MCF 10A (cell line): ENCODE measurements at regions not wholly inside any gene's neighbourhood (a gene's known extent, or its start where the extent isn't known, plus 50 kb on each side); places are given as distances from the start of the nearest gene placed in this dataset.

Experiments
- BruUV-seq: library from RNA; stranded (reverse); fragments of 400-500 nt; replicated peaks from 2 replicates; lab custom pipeline; 2021; lab: Mats Ljungman, UMichigan
- CTCF ChIA-PET: fragments of 300-600 bp; sonication (Branson Sonifier 250); formaldehyde crosslinking; extraction: SDS; loops from one replicate; lab custom pipeline; 2021; ENCODE audit warnings: antibody characterized with exemption, inconsistent platforms; lab: Yijun Ruan, JAX
- POLR2A ChIA-PET: fragments of 300-600, 350-650 bp; sonication (Branson Sonifier 250); formaldehyde crosslinking; extraction: SDS; loops from one replicate; lab custom pipeline; 2020; ENCODE audit warnings: antibody characterized with exemption, inconsistent platforms; lab: Yijun Ruan, JAX
- DNase-seq: peaks from one replicate; pipeline ENCODE4 v3.0.0-alpha.2; 2018; ENCODE audit not compliant: unreplicated experiment
- H3K27ac Mint-ChIP-seq: one replicate; pipeline ENCODE4 v1.8.0; 2022; ENCODE audit warnings: mild to moderate bottlenecking, low read depth, mixed read lengths; ENCODE audit not compliant: unreplicated experiment
- H3K27me3 Mint-ChIP-seq: one replicate; pipeline ENCODE4 v1.8.0; 2022; ENCODE audit warnings: mixed read lengths; ENCODE audit not compliant: insufficient read depth, unreplicated experiment
- H3K36me3 Mint-ChIP-seq: one replicate; pipeline ENCODE4 v1.8.0; 2022; ENCODE audit warnings: mild to moderate bottlenecking, moderate library complexity, mixed read lengths; ENCODE audit not compliant: insufficient read depth, unreplicated experiment
- H3K4me1 Mint-ChIP-seq: one replicate; pipeline ENCODE4 v1.8.0; 2022; ENCODE audit warnings: mixed read lengths; ENCODE audit not compliant: insufficient read depth, unreplicated experiment
- H3K4me3 Mint-ChIP-seq: one replicate; pipeline ENCODE4 v1.8.0; 2022; ENCODE audit warnings: mild to moderate bottlenecking, moderate library complexity, mixed read lengths; ENCODE audit not compliant: unreplicated experiment
- H3K9me3 Mint-ChIP-seq: one replicate; pipeline ENCODE4 v1.8.0; 2022; ENCODE audit warnings: mixed read lengths; ENCODE audit not compliant: unreplicated experiment
- intact Hi-C: fragments of 100-400 bp; cut with micrococcal nuclease; formaldehyde crosslinking; loops from 2 replicates; pipeline ENCODE4 v1.14.1; 2022
- TF ChIP-seq, protein P1 (sequence below): fragments of 200-600 bp; IDR thresholded peaks from one replicate; pipeline ENCODE4 v1.8.0; 2022; ENCODE audit warnings: antibody characterized with exemption, mild to moderate bottlenecking; ENCODE audit not compliant: unreplicated experiment

DNA sequence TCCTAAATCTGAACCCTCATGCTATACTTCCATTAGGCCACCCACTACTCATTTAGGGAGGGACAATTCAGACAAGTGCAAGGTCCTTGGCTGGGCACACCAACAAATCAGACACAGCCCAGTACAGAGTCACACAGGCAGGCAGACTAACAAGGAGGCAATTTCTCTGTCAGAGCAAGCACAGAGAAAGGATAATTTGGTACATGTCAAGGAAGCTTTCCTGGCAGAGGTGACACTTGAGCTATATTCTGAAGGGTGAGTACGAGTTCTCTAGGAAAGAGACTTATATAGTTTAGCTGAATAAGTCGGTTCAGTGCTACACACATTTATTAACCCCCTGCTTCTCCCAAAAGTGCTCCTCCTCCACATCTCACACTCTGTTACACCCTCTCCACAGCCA, 455.9 kb downstream of the OMA1 start:
- Mint-ChIP-seq H3K36me3 (no peaks in the 10 kb centered on the region), H3K4me3 (no peak overlapping the region), H3K27me3 (peaks cover 10% of the 10 kb centered on the region), H3K4me1 (no peaks in the 10 kb centered on the region), H3K9me3 (peaks cover 7% of the 10 kb centered on the region), H3K27ac (no peak overlapping the region)
- BruUV-seq: no TSS peak
- TF ChIP-seq, protein P1, sequence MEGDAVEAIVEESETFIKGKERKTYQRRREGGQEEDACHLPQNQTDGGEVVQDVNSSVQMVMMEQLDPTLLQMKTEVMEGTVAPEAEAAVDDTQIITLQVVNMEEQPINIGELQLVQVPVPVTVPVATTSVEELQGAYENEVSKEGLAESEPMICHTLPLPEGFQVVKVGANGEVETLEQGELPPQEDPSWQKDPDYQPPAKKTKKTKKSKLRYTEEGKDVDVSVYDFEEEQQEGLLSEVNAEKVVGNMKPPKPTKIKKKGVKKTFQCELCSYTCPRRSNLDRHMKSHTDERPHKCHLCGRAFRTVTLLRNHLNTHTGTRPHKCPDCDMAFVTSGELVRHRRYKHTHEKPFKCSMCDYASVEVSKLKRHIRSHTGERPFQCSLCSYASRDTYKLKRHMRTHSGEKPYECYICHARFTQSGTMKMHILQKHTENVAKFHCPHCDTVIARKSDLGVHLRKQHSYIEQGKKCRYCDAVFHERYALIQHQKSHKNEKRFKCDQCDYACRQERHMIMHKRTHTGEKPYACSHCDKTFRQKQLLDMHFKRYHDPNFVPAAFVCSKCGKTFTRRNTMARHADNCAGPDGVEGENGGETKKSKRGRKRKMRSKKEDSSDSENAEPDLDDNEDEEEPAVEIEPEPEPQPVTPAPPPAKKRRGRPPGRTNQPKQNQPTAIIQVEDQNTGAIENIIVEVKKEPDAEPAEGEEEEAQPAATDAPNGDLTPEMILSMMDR: no peak
- POLR2A ChIA-PET: no interaction called here
- CTCF ChIA-PET: no interaction called here
- DNase-seq: no peak
- intact Hi-C loops: no loop called here

DNA sequence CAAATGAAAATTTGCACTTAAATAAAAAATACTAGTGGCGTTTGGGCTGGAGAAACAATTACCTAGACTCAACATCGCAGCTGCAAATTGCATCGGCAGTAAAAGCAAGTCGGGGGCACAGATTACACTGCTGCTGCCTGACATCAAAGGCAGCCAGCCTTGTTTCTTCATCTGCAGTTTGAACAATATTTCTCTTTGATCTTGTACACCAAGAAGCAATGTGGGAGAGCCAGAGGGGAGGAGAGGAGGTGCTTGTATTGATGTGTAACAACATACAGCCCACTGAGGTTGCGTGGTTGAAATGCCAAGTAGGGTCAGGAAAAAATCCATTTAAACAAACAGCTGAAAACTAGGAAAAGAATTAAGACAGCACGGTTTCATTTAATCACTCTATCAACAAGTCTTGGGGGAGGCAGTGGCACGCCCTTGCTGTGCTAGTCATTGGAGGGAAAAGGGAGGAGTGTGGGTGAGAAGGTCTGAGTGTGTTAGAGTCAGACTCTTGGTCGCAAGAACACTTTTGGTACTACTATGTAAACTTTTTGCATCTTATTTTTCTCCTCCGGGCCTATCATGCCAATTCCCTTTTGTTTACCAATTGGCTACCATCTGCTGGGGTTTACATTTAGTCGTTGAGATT, 456.5 kb downstream of the OMA1 start:
- TF ChIP-seq, protein P1: no peak
- POLR2A ChIA-PET: no interaction called here

DNA sequence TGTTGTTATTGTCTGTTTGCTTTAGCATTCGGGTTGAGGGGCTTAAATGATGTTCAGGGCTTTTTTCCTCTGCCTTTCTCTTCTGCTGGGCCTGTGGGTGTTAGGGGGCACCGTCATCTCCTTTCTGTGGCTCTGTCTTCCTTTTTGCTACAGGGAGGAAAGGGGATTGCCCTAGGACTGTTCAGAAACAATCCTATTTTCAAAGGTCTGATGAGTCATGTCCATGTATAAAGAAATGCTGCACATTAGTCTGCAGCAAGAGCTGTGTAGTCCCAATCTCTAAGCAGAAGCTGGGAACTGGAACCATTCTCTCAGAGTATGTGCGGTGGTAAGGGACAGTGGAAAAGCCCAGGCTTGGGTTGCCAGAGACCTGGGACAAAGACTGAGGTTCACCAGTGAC, 462.3 kb downstream of the OMA1 start:
- Mint-ChIP-seq H3K4me3 (no peak overlapping the region), H3K27me3 (peaks cover 37% of the 10 kb centered on the region), H3K4me1 (no peaks in the 10 kb centered on the region), H3K9me3 (peaks cover 7% of the 10 kb centered on the region), H3K27ac (no peak overlapping the region), H3K36me3 (no peaks in the 10 kb centered on the region)
- ChIA-PET POLR2A (no interaction called here), CTCF (no interaction called here)
- TF ChIP-seq, protein P1: no peak
- intact Hi-C loops: no loop called here
- BruUV-seq: no TSS peak
- no peak for DNase-seq

More for the DNA sequence above, 456.5 kb downstream of the OMA1 start:
- H3K36me3 Mint-ChIP-seq: no peaks in the 10 kb centered on the region
- H3K4me3 Mint-ChIP-seq: no peak overlapping the region
- peaks cover 7% of the 10 kb centered on the region for H3K9me3 Mint-ChIP-seq
- CTCF ChIA-PET: no interaction called here
- H3K27ac Mint-ChIP-seq: no peak overlapping the region
- BruUV-seq: no TSS peak
- no peak for DNase-seq
- H3K27me3 Mint-ChIP-seq: peaks cover 10% of the 10 kb centered on the region
- intact Hi-C loops: no loop called here
- no peaks in the 10 kb centered on the region for H3K4me1 Mint-ChIP-seq

DNA sequence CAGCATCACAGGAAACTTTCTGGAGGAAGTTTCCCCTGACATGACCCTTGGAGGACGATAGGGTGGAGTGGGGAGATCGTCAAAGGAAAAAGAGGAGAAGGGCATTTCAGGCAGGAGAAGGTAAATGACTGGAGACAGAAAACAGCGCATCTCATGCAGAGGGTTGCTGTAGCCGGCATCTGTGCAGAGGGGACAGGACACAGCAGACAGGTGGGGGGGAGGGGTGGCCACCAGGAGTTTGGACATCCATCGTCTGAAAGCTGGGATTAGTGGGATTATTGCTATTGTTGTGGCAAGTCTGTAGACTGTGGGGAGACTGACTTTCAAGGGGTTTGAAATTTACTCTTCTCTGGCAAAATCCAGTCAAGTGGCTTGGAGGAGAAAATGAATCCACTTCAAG, 463.9 kb downstream of the OMA1 start:
- TF ChIP-seq, protein P1: no peak
- CTCF ChIA-PET: interaction anchor here (0.6 to 0.8 kb wide), 2 partner anchors 136 to 1261 kb away, joined by 3 read pairs; no protein-coding TSS in a partner anchor

More for the DNA sequence above, 463.9 kb downstream of the OMA1 start:
- intact Hi-C loops: no loop called here
- no peaks in the 10 kb centered on the region for H3K36me3 Mint-ChIP-seq
- peaks cover 37% of the 10 kb centered on the region for H3K27me3 Mint-ChIP-seq
- DNase-seq: no peak
- no peak overlapping the region for H3K4me3 Mint-ChIP-seq
- H3K27ac Mint-ChIP-seq: no peak overlapping the region
- H3K4me1 Mint-ChIP-seq: no peaks in the 10 kb centered on the region
- peaks cover 14% of the 10 kb centered on the region for H3K9me3 Mint-ChIP-seq
- POLR2A ChIA-PET: no interaction called here
- no TSS peak for BruUV-seq
